HL-60 (cell line): ENCODE measurements at regions not wholly inside any gene's neighbourhood (a gene's known extent, or its start where the extent isn't known, plus 50 kb on each side); places are given as distances from the start of the nearest gene placed in this dataset.

ENCODE experiments used
- GABPA ChIP-seq: IDR thresholded peaks from 2 replicates; pipeline ENCODE4 v1.6.1; 2012; ENCODE audit warnings: low read depth
- POLR2AphosphoS5 ChIP-seq: IDR thresholded peaks from 2 replicates; pipeline ENCODE4 v1.6.1; 2012; ENCODE audit warnings: low read depth
- TF ChIP-seq, protein P1 (sequence below): IDR thresholded peaks from one replicate; pipeline ENCODE4 v1.5.1; 2011; ENCODE audit warnings: low read length, control low read depth, inconsistent platforms; ENCODE audit not compliant: insufficient read depth
- TF ChIP-seq, protein P2 (sequence below): IDR thresholded peaks from 2 replicates; pipeline ENCODE4 v1.6.1; 2012; ENCODE audit warnings: low read depth; ENCODE audit not compliant: insufficient replicate concordance

DNA sequence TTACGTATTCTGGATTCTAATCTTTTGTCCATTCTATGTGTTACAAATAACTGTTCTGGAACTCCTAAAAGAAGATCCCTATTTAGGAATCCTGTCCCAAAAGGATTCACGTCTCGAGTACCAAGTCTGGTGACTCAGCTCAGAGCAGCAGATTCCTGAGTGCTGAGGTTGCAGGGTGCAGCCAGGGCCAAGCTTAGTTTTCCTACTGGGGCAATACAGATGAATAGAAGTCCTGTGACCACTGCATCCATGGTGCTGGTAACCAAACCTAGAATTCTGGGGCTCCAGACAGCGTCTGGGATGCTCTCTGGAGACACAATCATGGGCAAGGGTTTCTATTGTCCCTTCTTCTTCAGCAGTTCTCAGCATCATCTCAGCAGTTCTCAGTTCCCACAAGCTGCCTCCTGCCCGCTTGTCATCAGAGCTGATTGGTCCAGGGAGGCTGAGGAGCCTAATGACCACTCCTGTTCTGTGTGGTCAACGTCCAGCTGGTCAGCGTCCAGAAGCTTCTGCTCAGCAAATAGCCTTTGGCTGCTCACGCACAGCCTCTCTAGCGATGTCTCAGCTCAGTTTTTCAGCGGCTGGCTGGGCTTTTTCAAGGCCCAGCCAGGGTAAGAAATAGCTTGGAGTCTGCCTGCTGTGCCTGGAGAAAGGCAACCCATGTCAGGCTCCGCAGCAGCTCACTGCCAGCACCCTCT lies 50.4 kb upstream of the C7orf33 start:
- TF ChIP-seq, protein P1, sequence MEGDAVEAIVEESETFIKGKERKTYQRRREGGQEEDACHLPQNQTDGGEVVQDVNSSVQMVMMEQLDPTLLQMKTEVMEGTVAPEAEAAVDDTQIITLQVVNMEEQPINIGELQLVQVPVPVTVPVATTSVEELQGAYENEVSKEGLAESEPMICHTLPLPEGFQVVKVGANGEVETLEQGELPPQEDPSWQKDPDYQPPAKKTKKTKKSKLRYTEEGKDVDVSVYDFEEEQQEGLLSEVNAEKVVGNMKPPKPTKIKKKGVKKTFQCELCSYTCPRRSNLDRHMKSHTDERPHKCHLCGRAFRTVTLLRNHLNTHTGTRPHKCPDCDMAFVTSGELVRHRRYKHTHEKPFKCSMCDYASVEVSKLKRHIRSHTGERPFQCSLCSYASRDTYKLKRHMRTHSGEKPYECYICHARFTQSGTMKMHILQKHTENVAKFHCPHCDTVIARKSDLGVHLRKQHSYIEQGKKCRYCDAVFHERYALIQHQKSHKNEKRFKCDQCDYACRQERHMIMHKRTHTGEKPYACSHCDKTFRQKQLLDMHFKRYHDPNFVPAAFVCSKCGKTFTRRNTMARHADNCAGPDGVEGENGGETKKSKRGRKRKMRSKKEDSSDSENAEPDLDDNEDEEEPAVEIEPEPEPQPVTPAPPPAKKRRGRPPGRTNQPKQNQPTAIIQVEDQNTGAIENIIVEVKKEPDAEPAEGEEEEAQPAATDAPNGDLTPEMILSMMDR = no peak
- TF ChIP-seq POLR2AphosphoS5 (no peak), GABPA (no peak)
- TF ChIP-seq, protein P2, sequence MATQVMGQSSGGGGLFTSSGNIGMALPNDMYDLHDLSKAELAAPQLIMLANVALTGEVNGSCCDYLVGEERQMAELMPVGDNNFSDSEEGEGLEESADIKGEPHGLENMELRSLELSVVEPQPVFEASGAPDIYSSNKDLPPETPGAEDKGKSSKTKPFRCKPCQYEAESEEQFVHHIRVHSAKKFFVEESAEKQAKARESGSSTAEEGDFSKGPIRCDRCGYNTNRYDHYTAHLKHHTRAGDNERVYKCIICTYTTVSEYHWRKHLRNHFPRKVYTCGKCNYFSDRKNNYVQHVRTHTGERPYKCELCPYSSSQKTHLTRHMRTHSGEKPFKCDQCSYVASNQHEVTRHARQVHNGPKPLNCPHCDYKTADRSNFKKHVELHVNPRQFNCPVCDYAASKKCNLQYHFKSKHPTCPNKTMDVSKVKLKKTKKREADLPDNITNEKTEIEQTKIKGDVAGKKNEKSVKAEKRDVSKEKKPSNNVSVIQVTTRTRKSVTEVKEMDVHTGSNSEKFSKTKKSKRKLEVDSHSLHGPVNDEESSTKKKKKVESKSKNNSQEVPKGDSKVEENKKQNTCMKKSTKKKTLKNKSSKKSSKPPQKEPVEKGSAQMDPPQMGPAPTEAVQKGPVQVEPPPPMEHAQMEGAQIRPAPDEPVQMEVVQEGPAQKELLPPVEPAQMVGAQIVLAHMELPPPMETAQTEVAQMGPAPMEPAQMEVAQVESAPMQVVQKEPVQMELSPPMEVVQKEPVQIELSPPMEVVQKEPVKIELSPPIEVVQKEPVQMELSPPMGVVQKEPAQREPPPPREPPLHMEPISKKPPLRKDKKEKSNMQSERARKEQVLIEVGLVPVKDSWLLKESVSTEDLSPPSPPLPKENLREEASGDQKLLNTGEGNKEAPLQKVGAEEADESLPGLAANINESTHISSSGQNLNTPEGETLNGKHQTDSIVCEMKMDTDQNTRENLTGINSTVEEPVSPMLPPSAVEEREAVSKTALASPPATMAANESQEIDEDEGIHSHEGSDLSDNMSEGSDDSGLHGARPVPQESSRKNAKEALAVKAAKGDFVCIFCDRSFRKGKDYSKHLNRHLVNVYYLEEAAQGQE = no peak
